ENCODE measurements at regions not wholly inside any gene's neighbourhood (a gene's known extent, or its start where the extent isn't known, plus 50 kb on each side); places are given as distances from the start of the nearest gene placed in this dataset.

- no peak overlapping the region for H3K56ac ChIP-seq (replicated peaks; ENCODE audit: insufficient read length, low read depth, low read length)
- H2AK5ac ChIP-seq (ENCODE audit: low read depth, low read length) = no peak overlapping the region
- no peak overlapping the region for H2BK20ac ChIP-seq (ENCODE audit: low read length)
- peaks cover 15% of the 10 kb centered on the region for H3K79me1 ChIP-seq (ENCODE audit: low read depth, low read length)
- no peak overlapping the region for H3K23ac ChIP-seq (ENCODE audit: insufficient read length)
- peaks cover 0 to 6% (median 2%) of the 10 kb centered on the region in 4 experiments; a peak in 3 of 8 replicates for H3K36me3 ChIP-seq (ENCODE audit: control insufficient read depth in 2 of 4, insufficient read depth in 4 of 4, low read length in 3 of 4)
- no peak overlapping the region for H4K91ac ChIP-seq (replicated peaks; ENCODE audit: insufficient read length, low read length)
- H3K23me2 ChIP-seq (ENCODE audit: low read depth, low read length) = no peaks in the 10 kb centered on the region
- ChIA-PET CTCF (ENCODE audit: partially characterized antibody) (no interaction called here), POLR2A (ENCODE audit: partially characterized antibody) (no interaction called here)
- H3K9ac ChIP-seq (replicated peaks in 1 of 4; ENCODE audit: extremely low read depth in 1 of 4, low read depth in 3 of 4, low read length in 3 of 4) = no peak overlapping the region; a peak in 1 of 7 replicates
- H2BK120ac ChIP-seq (replicated peaks; ENCODE audit: low read depth, low read length) = no peak overlapping the region
- no peaks in the 10 kb centered on the region for H3K27me3 ChIP-seq (replicated peaks in 1 of 4; ENCODE audit: control insufficient read depth in 3 of 4, extremely low read depth in 1 of 4, insufficient read depth in 3 of 4, low read length in 3 of 4)
- H4K20me1 ChIP-seq (replicated peaks in 1 of 2; ENCODE audit: control insufficient read depth in 1 of 2, insufficient read depth in 2 of 2, low read length in 2 of 2) = peaks cover 34 to 37% of the 10 kb centered on the region in 2 experiments
- no peak overlapping the region for H3K14ac ChIP-seq (ENCODE audit: insufficient read length)
- no peak overlapping the region for H3K4me3 ChIP-seq (ENCODE audit: extremely low read depth in 1 of 4, insufficient read depth in 2 of 4, low read depth in 3 of 4, low read length in 4 of 4)
- no peak for FAIRE-seq
- no peaks in the 10 kb centered on the region for H3K9me3 ChIP-seq (ENCODE audit: insufficient read depth in 2 of 2, low read depth in 1 of 2, low read length in 1 of 2)
- H3K18ac ChIP-seq (ENCODE audit: extremely low read depth, low read length) = no peak overlapping the region
- H3K27ac ChIP-seq (ENCODE audit: low read depth, low read length) = no peak overlapping the region
- H3K4ac ChIP-seq (replicated peaks; ENCODE audit: insufficient read length, low read depth, low read length) = no peak overlapping the region
- H2BK5ac ChIP-seq (ENCODE audit: low read depth, low read length) = no peak overlapping the region
- H3K4me1 ChIP-seq (replicated peaks in 1 of 4; ENCODE audit: control insufficient read depth in 3 of 4, insufficient read depth in 4 of 4, low read length in 3 of 4) = peaks cover 2 to 36% (median 29%) of the 10 kb centered on the region in 4 experiments
- WGBS, 2 experiments (ENCODE audit: extremely low coverage in 1 of 2, insufficient coverage in 1 of 2, insufficient read length in 1 of 2, insufficient replicate concordance in 2 of 2, low coverage in 1 of 2, low lambda C conversion rate in 2 of 2, missing lambda C conversion rate in 1 of 2) = 83% methylated on average over 3 of the region's 4 CpGs; no CpG with 5 or more reads in 1 of the 2 experiments
- H3K4me2 ChIP-seq (ENCODE audit: insufficient read depth in 1 of 2, low read depth in 2 of 2, low read length in 2 of 2) = no peak overlapping the region; a peak in 1 of 4 replicates
- H2BK15ac ChIP-seq (ENCODE audit: low read length) = no peak overlapping the region
- DNase-seq (ENCODE audit: low read depth in 1 of 2, low spot score in 2 of 2) = no peak
- no peak overlapping the region for H2AFZ ChIP-seq (ENCODE audit: low read length)
- H3K79me2 ChIP-seq (ENCODE audit: control insufficient read depth in 1 of 2, insufficient read depth in 2 of 2, low read length in 2 of 2) = peaks cover 42 to 99% of the 10 kb centered on the region in 2 experiments
- no peak overlapping the region for H4K5ac ChIP-seq (ENCODE audit: insufficient read length, low read depth, low read length)
- H2BK12ac ChIP-seq (ENCODE audit: low read depth, low read length) = no peak overlapping the region
- no peak overlapping the region for H4K8ac ChIP-seq (ENCODE audit: extremely low read depth, insufficient read depth, low read length)
- TF ChIP-seq MAX (IDR thresholded peaks at IDR 0.05) = no peak
- no peak for TF ChIP-seq RXRA (IDR thresholded peaks at IDR 0.05; ENCODE audit: insufficient read depth, low read depth, low read length)
- TF ChIP-seq POU5F1 (IDR thresholded peaks at IDR 0.05; ENCODE audit: low read depth, low read length) = no peak
- TF ChIP-seq SIX5 (IDR thresholded peaks at IDR 0.05; ENCODE audit: low read depth, low read length) = no peak
- TF ChIP-seq MAFK (IDR thresholded peaks at IDR 0.05; ENCODE audit: low read depth, low read length) = no peak
- TF ChIP-seq ATF3 (IDR thresholded peaks at IDR 0.05; ENCODE audit: insufficient read depth, low read depth, low read length) = no peak
- TF ChIP-seq SAP30 (IDR thresholded peaks at IDR 0.05; ENCODE audit: insufficient read depth, insufficient replicate concordance, low read length) = no peak
- TF ChIP-seq RBBP5 (IDR thresholded peaks at IDR 0.05; ENCODE audit: borderline replicate concordance, low read depth, low read length) = no peak
- TF ChIP-seq JUND (IDR thresholded peaks at IDR 0.05; ENCODE audit: low read length) = no peak
- no peak for TF ChIP-seq RFX5 (IDR thresholded peaks at IDR 0.05; ENCODE audit: borderline replicate concordance, low read depth, low read length)
- no peak for TF ChIP-seq KDM5A (IDR thresholded peaks at IDR 0.05; ENCODE audit: low read length)
- no peak for TF ChIP-seq CBX8 (IDR thresholded peaks at IDR 0.05; ENCODE audit: borderline replicate concordance, low read depth, low read length)
- TF ChIP-seq EP300 (IDR thresholded peaks at IDR 0.05; ENCODE audit: borderline replicate concordance in 1 of 2, low read depth in 2 of 2, low read length in 2 of 2) = no peak
- TF ChIP-seq FOSL1 (IDR thresholded peaks at IDR 0.05; ENCODE audit: insufficient read depth, low read depth, low read length) = no peak
Measured at GRCh38 chr3:72383230-72383629, 465.0 kb downstream of the SHQ1 start.

Data from H1 (cell line).